ENCODE measurements at regions not wholly inside any gene's neighbourhood (a gene's known extent, or its start where the extent isn't known, plus 50 kb on each side); places are given as distances from the start of the nearest gene placed in this dataset.

- no peak for DNase-seq (ENCODE audit: low read depth)
- no peak for TF ChIP-seq CTCF (IDR thresholded peaks at IDR 0.05; ENCODE audit: control insufficient read depth, insufficient read depth, low read depth, low read length, missing control alignments)
- H3K4me3 ChIP-seq (ENCODE audit: control insufficient read depth, low read depth, low read length), result no peak overlapping the region
Measured at GRCh38 chr12:107233551-107233950, 140.2 kb upstream of the CRY1 start.

- TF ChIP-seq CTCF (IDR thresholded peaks at IDR 0.05; ENCODE audit: control insufficient read depth, insufficient read depth, low read depth, low read length, missing control alignments), result no peak
Measured at GRCh38 chr12:107235600-107235999, 142.3 kb upstream of the CRY1 start.

GRCh38 chr12:107236824-107237511, 143.6 kb upstream of the CRY1 start:
- no peak overlapping the region for H3K4me3 ChIP-seq (ENCODE audit: control insufficient read depth, low read depth, low read length)
- no peak for DNase-seq (ENCODE audit: low read depth)
- no peak for TF ChIP-seq CTCF (IDR thresholded peaks at IDR 0.05; ENCODE audit: control insufficient read depth, insufficient read depth, low read depth, low read length, missing control alignments)

More at GRCh38 chr12:107235600-107235999, 142.3 kb upstream of the CRY1 start:
- no peak overlapping the region for H3K4me3 ChIP-seq (ENCODE audit: control insufficient read depth, low read depth, low read length)
- DNase-seq (ENCODE audit: low read depth), result no peak

- TF ChIP-seq CTCF (IDR thresholded peaks at IDR 0.05; ENCODE audit: control insufficient read depth, insufficient read depth, low read depth, low read length, missing control alignments), result no peak
- H3K4me3 ChIP-seq (ENCODE audit: control insufficient read depth, low read depth, low read length), result no peak overlapping the region
- DNase-seq (ENCODE audit: low read depth), result no peak
Measured at GRCh38 chr12:107238296-107238695, 144.9 kb upstream of the CRY1 start.

DNA sequence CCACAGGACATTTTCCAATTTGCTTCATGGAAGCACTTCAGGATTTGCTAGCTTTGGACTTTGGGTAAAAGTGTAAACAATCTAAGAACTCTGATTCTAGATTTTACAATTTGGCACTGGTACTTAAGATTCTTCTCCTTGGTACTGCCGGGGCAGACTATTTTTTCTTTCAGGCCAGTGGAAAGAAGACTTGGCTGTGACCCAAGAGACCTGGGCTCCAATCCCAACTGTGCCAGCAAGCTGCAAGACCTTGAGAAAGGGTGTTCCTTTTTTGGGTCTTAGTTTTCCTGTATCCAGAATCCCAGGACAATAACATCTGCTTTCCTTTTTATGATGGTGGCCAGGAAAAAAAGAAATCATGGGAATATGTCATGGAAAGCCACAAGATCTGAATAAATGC, 148.1 kb upstream of the CRY1 start:
- no peak for DNase-seq (ENCODE audit: low read depth)
- no peak overlapping the region for H3K4me3 ChIP-seq (ENCODE audit: control insufficient read depth, low read depth, low read length)
- TF ChIP-seq CTCF (IDR thresholded peaks at IDR 0.05; ENCODE audit: control insufficient read depth, insufficient read depth, low read depth, low read length, missing control alignments), result no peak

GRCh38 chr12:107242189-107242588, 148.8 kb upstream of the CRY1 start:
- TF ChIP-seq CTCF (IDR thresholded peaks at IDR 0.05; ENCODE audit: control insufficient read depth, insufficient read depth, low read depth, low read length, missing control alignments), result no peak
- DNase-seq (ENCODE audit: low read depth), result no peak
- no peak overlapping the region for H3K4me3 ChIP-seq (ENCODE audit: control insufficient read depth, low read depth, low read length)

Data from AG09309 (cell line).